Neural cell (in vitro differentiated cells): ENCODE measurements at regions not wholly inside any gene's neighbourhood (a gene's known extent, or its start where the extent isn't known, plus 50 kb on each side); places are given as distances from the start of the nearest gene placed in this dataset.

Experiments
- EZH2 ChIP-seq: fragments of 200-600, 300-800 bp; shearing (Covaris generic), sonication (generic); IDR thresholded peaks from 2 replicates; pipeline ENCODE4 v1.6.1; 2014; ENCODE audit warnings: antibody characterized with exemption, low read length, borderline replicate concordance, mild to moderate bottlenecking; ENCODE audit not compliant: insufficient read depth, poor library complexity, severe bottlenecking
- RAD21 ChIP-seq: fragments of 450-650 bp; conservative IDR thresholded peaks from 2 replicates; pipeline ENCODE4 v1.6.1; 2014; ENCODE audit warnings: antibody characterized with exemption, mild to moderate bottlenecking, moderate library complexity
- REST ChIP-seq: IDR thresholded peaks from 2 replicates; pipeline ENCODE4 v1.6.1; 2012; ENCODE audit warnings: borderline replicate concordance
- SMC3 ChIP-seq: fragments of 450-650 bp; conservative IDR thresholded peaks from 2 replicates; pipeline ENCODE4 v1.6.1; 2014; ENCODE audit warnings: antibody characterized with exemption, mild to moderate bottlenecking, moderate library complexity; ENCODE audit not compliant: poor library complexity

- no peak for TF ChIP-seq EZH2
- peak; percentile 61 for TF ChIP-seq RAD21
- TF ChIP-seq REST, result no peak
- TF ChIP-seq SMC3, result peak; percentile 66
Observed at GRCh38 chr2:176817061-176817565, 395.5 kb upstream of the HNRNPA3 start.
